ENCODE measurements at regions not wholly inside any gene's neighbourhood (a gene's known extent, or its start where the extent isn't known, plus 50 kb on each side); places are given as distances from the start of the nearest gene placed in this dataset.

- DNase-seq: no peak
Observed at GRCh38 chr14:94922595-94923239, 152.8 kb upstream of the GSC start.

- no peak for DNase-seq
Observed at GRCh38 chr14:94921882-94922585, 152.1 kb upstream of the GSC start.

- DNase-seq: no peak
Observed at GRCh38 chr14:94921456-94921855, 151.5 kb upstream of the GSC start.

GRCh38 chr14:94919896-94920295 is 150.0 kb upstream of the GSC start:
- DNase-seq: no peak

- no peak for DNase-seq
Observed at GRCh38 chr14:94918896-94919295, 149.0 kb upstream of the GSC start.

- no peak for DNase-seq
Observed at GRCh38 chr14:94917041-94917600, 147.2 kb upstream of the GSC start.

- DNase-seq: no peak
Observed at GRCh38 chr14:94914191-94914590, 144.3 kb upstream of the GSC start.

GRCh38 chr14:94907626-94908261 is 137.8 kb upstream of the GSC start:
- DNase-seq: no peak

- DNase-seq: no peak
Observed at GRCh38 chr14:94906991-94907587, 137.2 kb upstream of the GSC start.

GRCh38 chr14:94906577-94906976 is 136.7 kb upstream of the GSC start:
- no peak for DNase-seq

GRCh38 chr14:94904636-94905035 is 134.7 kb upstream of the GSC start:
- no peak for DNase-seq

GRCh38 chr14:94903883-94904282 is 134.0 kb upstream of the GSC start:
- DNase-seq: no peak

- no peak for DNase-seq
Observed at GRCh38 chr14:94903338-94903737, 133.4 kb upstream of the GSC start.

- no peak for DNase-seq
Observed at GRCh38 chr14:94897561-94897960, 127.6 kb upstream of the GSC start.

- DNase-seq: no peak
Observed at GRCh38 chr14:94897082-94897481, 127.2 kb upstream of the GSC start.

- DNase-seq: no peak
Observed at GRCh38 chr14:94893411-94894160, 123.7 kb upstream of the GSC start.

GRCh38 chr14:94890785-94891184 is 120.9 kb upstream of the GSC start:
- DNase-seq: no peak

GRCh38 chr14:94889520-94890312 is 119.8 kb upstream of the GSC start:
- no peak for DNase-seq

- no peak for DNase-seq
Observed at GRCh38 chr14:94888121-94888520, 118.2 kb upstream of the GSC start.

- no peak for DNase-seq
Observed at GRCh38 chr14:94887591-94887990, 117.7 kb upstream of the GSC start.

- no peak for DNase-seq
Observed at GRCh38 chr14:94886931-94887330, 117.0 kb upstream of the GSC start.
